HG03025 (cell line): ENCODE measurements at regions not wholly inside any gene's neighbourhood (a gene's known extent, or its start where the extent isn't known, plus 50 kb on each side); places are given as distances from the start of the nearest gene placed in this dataset.

Experiments
- ATAC-seq: cut with Tn5 transposase; IDR thresholded peaks from one replicate; pipeline ENCODE4 v1.9.1; 2021; ENCODE audit warnings: mild to moderate bottlenecking, moderate library complexity; ENCODE audit not compliant: unreplicated experiment, low FRiP score

DNA sequence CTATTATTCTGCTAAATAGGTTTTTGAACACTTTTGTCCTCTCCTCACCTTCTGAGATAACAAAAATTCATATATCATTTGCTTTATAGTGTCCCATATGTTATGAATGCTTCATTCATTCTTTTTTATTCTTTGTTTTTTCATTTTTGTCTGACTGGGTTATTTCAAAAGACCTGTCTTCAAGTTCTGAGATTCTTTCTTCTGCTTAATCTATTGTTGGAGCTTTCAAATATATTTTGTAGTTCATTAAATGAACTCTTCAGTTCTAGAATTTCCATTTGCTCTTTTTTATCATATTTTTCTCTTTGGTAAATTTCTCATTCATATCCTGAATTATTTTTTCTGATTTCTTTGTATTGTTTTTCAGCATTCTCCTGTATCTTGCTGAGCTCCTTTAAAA lies 53.1 kb upstream of the SCIN start:
- ATAC-seq = no peak

GRCh38 chr7:12518920-12519681 lies 51.4 kb upstream of the SCIN start:
- ATAC-seq = peak; percentile 88

DNA sequence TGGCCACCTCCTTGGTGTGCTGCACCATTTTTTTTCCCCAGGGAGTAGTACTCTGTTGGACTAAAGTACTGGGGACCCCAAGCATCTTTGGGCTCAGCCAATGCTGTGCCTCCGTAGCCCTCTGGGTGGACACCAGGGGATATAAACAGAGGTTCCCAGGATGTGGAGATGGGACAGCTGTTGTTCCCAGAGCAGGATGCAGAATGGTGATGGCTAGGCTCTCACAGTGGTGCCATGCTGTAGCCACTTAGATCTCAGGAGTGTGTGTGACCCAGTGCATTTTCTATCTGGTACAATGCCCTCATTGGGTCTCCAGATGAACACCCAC lies 50.9 kb upstream of the SCIN start:
- ATAC-seq = no peak
